Keratinocyte (primary cell): ENCODE measurements at regions not wholly inside any gene's neighbourhood (a gene's known extent, or its start where the extent isn't known, plus 50 kb on each side); places are given as distances from the start of the nearest gene placed in this dataset.

Experiments
- DNase-seq: peaks from one replicate; pipeline ENCODE4 v3.0.0-alpha.2; 2011; ENCODE audit warnings: low read depth, missing footprints, low spot score
- FAIRE-seq: peaks from 2 replicates; lab custom pipeline; 2011; peaks lifted over from hg19 to GRCh38; lab: Jason Lieb, UNC
- H2AFZ ChIP-seq: 2 replicates; pipeline ENCODE4 v1.6.0; 2012; ENCODE audit warnings: low read length, control low read depth, inconsistent platforms; ENCODE audit not compliant: control insufficient read depth
- H3K27ac ChIP-seq: 2 replicates; pipeline ENCODE4 v1.5.1; 2011; ENCODE audit warnings: low read length; ENCODE audit not compliant: control insufficient read depth, insufficient read depth
- H3K27me3 ChIP-seq: 3 replicates; pipeline ENCODE4 v1.6.0; 2011; ENCODE audit warnings: low read length; ENCODE audit not compliant: control insufficient read depth, insufficient read depth; ENCODE audit errors: extremely low read depth
- H3K36me3 ChIP-seq, 2 experiments: 2 replicates in 1 of 2; 3 replicates in 1 of 2; pipeline ENCODE4 v1.5.1; 2011; ENCODE audit warnings: low read length in 2 of 2, mild to moderate bottlenecking in 1 of 2; ENCODE audit not compliant: control insufficient read depth in 2 of 2, insufficient read depth in 2 of 2; ENCODE audit errors: extremely low read depth in 1 of 2
- H3K4me1 ChIP-seq: 3 replicates; pipeline ENCODE4 v1.5.1; 2011; ENCODE audit warnings: low read length; ENCODE audit not compliant: control insufficient read depth, insufficient read depth; ENCODE audit errors: extremely low read depth
- H3K4me2 ChIP-seq: 3 replicates; pipeline ENCODE4 v1.6.0; 2011; ENCODE audit warnings: low read depth, low read length; ENCODE audit not compliant: control insufficient read depth, insufficient read depth; ENCODE audit errors: extremely low read depth
- H3K4me3 ChIP-seq, 3 experiments: fragments of 200-600 bp in 1 of 3; sonication (generic) in 1 of 3; 2 replicates in 2 of 3; 3 replicates in 1 of 3; pipeline ENCODE4 v1.5.1; 2011 to 2016; ENCODE audit warnings: low read length in 3 of 3, mild to moderate bottlenecking in 3 of 3, control low read depth in 2 of 3, inconsistent platforms in 1 of 3, low read depth in 1 of 3, mixed read lengths in 1 of 3, mixed run types in 1 of 3, moderate library complexity in 1 of 3; ENCODE audit not compliant: control insufficient read depth in 2 of 3, insufficient read depth in 2 of 3; ENCODE audit errors: extremely low read depth in 1 of 3
- H3K79me2 ChIP-seq: 2 replicates; pipeline ENCODE4 v1.6.0; 2012; ENCODE audit warnings: low read length; ENCODE audit not compliant: control insufficient read depth, insufficient read depth
- H3K9ac ChIP-seq: 3 replicates; pipeline ENCODE4 v1.6.0; 2011; ENCODE audit warnings: low read length; ENCODE audit not compliant: control insufficient read depth, insufficient read depth; ENCODE audit errors: extremely low read depth
- H3K9me1 ChIP-seq: 3 replicates; pipeline ENCODE4 v1.6.0; 2011; ENCODE audit warnings: low read length; ENCODE audit not compliant: control insufficient read depth, insufficient read depth; ENCODE audit errors: extremely low read depth
- H3K9me3 ChIP-seq: 2 replicates; pipeline ENCODE4 v1.5.1; 2012; ENCODE audit warnings: low read depth, low read length; ENCODE audit not compliant: control insufficient read depth
- H4K20me1 ChIP-seq: 3 replicates; pipeline ENCODE4 v1.6.0; 2011; ENCODE audit warnings: low read length; ENCODE audit not compliant: control insufficient read depth, insufficient read depth; ENCODE audit errors: extremely low read depth
- EZH2 ChIP-seq: IDR thresholded peaks from one replicate; pipeline ENCODE4 v1.6.1; 2012; ENCODE audit warnings: inconsistent platforms, mild to moderate bottlenecking, low read length, moderate library complexity
- dilution Hi-C: fragments of 300-500 bp; cut with MboI; formaldehyde crosslinking; loops from one replicate; pipeline ENCODE4 v1.7.0; 2020; ENCODE audit warnings: low sequenced_read_pairs; ENCODE audit not compliant: extremely low pct_ligation_motif_present
- TF ChIP-seq, protein P1 (sequence below), 3 experiments: IDR thresholded peaks in 1 of 3; conservative IDR thresholded peaks in 1 of 3; optimal IDR thresholded peaks in 1 of 3; 2 replicates in 2 of 3; 3 replicates in 1 of 3; pipeline versions ENCODE3 to v1.5.1; 2011; ENCODE audit warnings: low read length in 3 of 3, mild to moderate bottlenecking in 3 of 3, moderate library complexity in 2 of 3, control low read depth in 1 of 3, inconsistent platforms in 1 of 3; ENCODE audit not compliant: insufficient read depth in 2 of 3; ENCODE audit errors: extremely low read depth in 1 of 3

DNA sequence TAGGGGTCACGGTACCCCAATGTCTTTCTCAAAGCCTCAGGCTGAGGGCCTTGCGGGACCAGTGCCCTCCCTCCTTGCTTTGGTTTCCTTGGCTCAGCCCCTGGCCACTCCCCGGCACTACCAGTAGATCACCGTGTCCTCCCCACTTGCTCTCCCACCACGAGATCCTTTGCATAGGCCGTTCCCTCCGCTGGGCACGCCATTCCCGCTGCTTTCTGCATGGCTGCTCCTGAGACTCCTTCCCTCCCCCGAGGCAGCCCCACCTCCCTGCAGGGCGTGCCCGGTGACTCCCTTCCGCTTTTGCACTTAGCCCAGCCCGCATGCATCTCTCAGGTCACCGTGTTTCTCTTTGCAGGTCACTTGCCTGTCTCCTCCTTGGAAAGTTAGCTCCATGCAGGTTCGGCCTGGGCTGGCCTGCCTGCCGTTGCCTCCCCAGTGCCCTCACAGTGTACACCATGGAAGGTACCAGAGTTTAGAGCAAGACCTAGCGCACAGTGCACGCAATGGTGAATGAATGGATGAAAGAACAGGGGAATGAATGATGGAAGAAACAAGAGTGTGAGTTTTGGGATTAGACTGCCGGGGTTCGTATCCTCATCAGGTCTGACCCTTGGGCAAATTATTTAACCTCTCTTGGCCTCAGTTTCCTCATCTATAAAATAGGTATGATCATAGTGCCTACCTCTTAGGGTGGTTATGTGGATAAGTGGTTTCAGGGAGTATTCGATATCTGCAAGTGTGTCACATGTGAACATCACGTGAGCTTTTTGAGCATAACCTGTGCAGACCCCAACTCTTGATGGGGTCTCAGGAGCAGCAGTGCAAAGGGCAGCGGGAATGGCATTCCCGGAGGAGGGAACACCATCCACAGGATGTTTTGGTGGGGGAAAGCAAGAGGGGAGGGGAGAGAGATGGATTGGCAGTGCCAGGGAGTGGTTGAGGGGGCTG lies 214.3 kb downstream of the C9orf50 start:
- FAIRE-seq (peak; percentile 84), DNase-seq (no peak)
- Histone ChIP-seq H3K27me3 (no peaks in the 10 kb centered on the region), H4K20me1 (no peaks in the 10 kb centered on the region), H3K9ac (no peak overlapping the region), H3K4me2 (peak overlapping the region; percentile 74), H3K9me3 (peaks cover 3% of the 10 kb centered on the region), H3K9me1 (no peaks in the 10 kb centered on the region), H3K27ac (no peak overlapping the region), H3K79me2 (no peaks in the 10 kb centered on the region), H3K4me1 (peaks cover 23% of the 10 kb centered on the region), H3K36me3 (no peaks in the 10 kb centered on the region), H2AFZ (peak overlapping the region; percentile 87), H3K4me3 (peak overlapping the region in 1 of 3 experiments; percentile 11)
- TF ChIP-seq EZH2 = no peak
- TF ChIP-seq, protein P1, sequence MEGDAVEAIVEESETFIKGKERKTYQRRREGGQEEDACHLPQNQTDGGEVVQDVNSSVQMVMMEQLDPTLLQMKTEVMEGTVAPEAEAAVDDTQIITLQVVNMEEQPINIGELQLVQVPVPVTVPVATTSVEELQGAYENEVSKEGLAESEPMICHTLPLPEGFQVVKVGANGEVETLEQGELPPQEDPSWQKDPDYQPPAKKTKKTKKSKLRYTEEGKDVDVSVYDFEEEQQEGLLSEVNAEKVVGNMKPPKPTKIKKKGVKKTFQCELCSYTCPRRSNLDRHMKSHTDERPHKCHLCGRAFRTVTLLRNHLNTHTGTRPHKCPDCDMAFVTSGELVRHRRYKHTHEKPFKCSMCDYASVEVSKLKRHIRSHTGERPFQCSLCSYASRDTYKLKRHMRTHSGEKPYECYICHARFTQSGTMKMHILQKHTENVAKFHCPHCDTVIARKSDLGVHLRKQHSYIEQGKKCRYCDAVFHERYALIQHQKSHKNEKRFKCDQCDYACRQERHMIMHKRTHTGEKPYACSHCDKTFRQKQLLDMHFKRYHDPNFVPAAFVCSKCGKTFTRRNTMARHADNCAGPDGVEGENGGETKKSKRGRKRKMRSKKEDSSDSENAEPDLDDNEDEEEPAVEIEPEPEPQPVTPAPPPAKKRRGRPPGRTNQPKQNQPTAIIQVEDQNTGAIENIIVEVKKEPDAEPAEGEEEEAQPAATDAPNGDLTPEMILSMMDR (optimal IDR thresholded peaks at IDR 0.05 in 1 of 3, IDR thresholded peaks at IDR 0.05 in 1 of 3, conservative IDR thresholded peaks at IDR 0.05 in 1 of 3; ENCODE audit: extremely low read depth in 1 of 3, insufficient read depth in 2 of 3, low read length in 3 of 3) = no peak
- dilution Hi-C loops = no loop called here

DNA sequence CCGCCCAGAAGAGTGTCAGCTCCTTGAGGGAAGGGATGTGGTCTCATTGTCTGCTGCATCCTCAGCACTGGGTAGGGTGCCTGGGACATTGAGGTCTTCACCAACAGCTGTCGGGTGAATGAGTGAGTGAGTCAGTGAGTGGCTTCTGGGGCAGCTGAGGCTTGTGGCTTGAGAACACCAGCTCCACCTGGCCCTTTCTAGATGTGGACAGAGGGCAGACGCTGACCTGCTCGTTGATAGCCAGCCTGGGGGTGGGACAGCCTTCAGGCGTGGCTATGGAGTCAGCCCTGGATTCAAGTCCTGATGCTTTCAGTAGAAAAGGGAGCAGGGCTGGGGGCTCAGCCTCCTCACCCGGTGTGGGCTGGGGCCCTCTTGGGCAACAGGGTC lies 215.1 kb downstream of the C9orf50 start:
- FAIRE-seq (no peak), DNase-seq (no peak)
- H3K36me3 ChIP-seq = no peaks in the 10 kb centered on the region
- H3K4me1 ChIP-seq = peaks cover 23% of the 10 kb centered on the region
- H3K27ac ChIP-seq = no peak overlapping the region
- H3K9ac ChIP-seq = no peak overlapping the region
- no peaks in the 10 kb centered on the region for H4K20me1 ChIP-seq
- peaks cover 3% of the 10 kb centered on the region for H3K9me3 ChIP-seq
- no peaks in the 10 kb centered on the region for H3K79me2 ChIP-seq
- H2AFZ ChIP-seq = peak overlapping the region; percentile 87
- no peaks in the 10 kb centered on the region for H3K27me3 ChIP-seq
- H3K4me2 ChIP-seq = peak overlapping the region; percentile 74
- no peak for TF ChIP-seq EZH2
- TF ChIP-seq, protein P1 (optimal IDR thresholded peaks at IDR 0.05 in 1 of 3, IDR thresholded peaks at IDR 0.05 in 1 of 3, conservative IDR thresholded peaks at IDR 0.05 in 1 of 3; ENCODE audit: extremely low read depth in 1 of 3, insufficient read depth in 2 of 3, low read length in 3 of 3) = no peak
- H3K9me1 ChIP-seq = no peaks in the 10 kb centered on the region
- no peak overlapping the region for H3K4me3 ChIP-seq
- dilution Hi-C loops = no loop called here
